GM21390 (cell line): ENCODE measurements at regions not wholly inside any gene's neighbourhood (a gene's known extent, or its start where the extent isn't known, plus 50 kb on each side); places are given as distances from the start of the nearest gene placed in this dataset.

Experiments
- ATAC-seq: cut with Tn5 transposase; IDR thresholded peaks from one replicate; pipeline ENCODE4 v1.9.1; 2021; ENCODE audit not compliant: unreplicated experiment

- no peak for ATAC-seq
These were observed 64.9 kb upstream of the RREB1 start for GRCh38 chr6:7042654-7043545.

GRCh38 chr6:7045331-7045730, 62.4 kb upstream of the RREB1 start:
- ATAC-seq, result no peak

GRCh38 chr6:7045746-7046145, 62.0 kb upstream of the RREB1 start:
- ATAC-seq, result no peak

GRCh38 chr6:7047128-7047527, 60.6 kb upstream of the RREB1 start:
- no peak for ATAC-seq

- no peak for ATAC-seq
These were observed 59.8 kb upstream of the RREB1 start for GRCh38 chr6:7047966-7048365.

- ATAC-seq, result no peak
These were observed 58.9 kb upstream of the RREB1 start for GRCh38 chr6:7048894-7049293.

GRCh38 chr6:7050004-7050403, 57.8 kb upstream of the RREB1 start:
- ATAC-seq, result no peak

GRCh38 chr6:7050872-7051779, 56.6 kb upstream of the RREB1 start:
- ATAC-seq, result peak; percentile 39

GRCh38 chr6:7051780-7052442, 55.9 kb upstream of the RREB1 start:
- ATAC-seq, result peak; percentile 66

GRCh38 chr6:7052443-7053011, 55.2 kb upstream of the RREB1 start:
- no peak for ATAC-seq

- ATAC-seq, result no peak
These were observed 54.5 kb upstream of the RREB1 start for GRCh38 chr6:7053125-7053774.
